HG03378 (cell line): ENCODE measurements at regions not wholly inside any gene's neighbourhood (a gene's known extent, or its start where the extent isn't known, plus 50 kb on each side); places are given as distances from the start of the nearest gene placed in this dataset.

Experiments used
- ATAC-seq: cut with Tn5 transposase; IDR thresholded peaks from one replicate; pipeline ENCODE4 v1.9.1; 2021; ENCODE audit warnings: mild to moderate bottlenecking, moderate library complexity; ENCODE audit not compliant: unreplicated experiment

GRCh38 chr14:97413966-97414717 is 617.0 kb downstream of the VRK1 start:
- ATAC-seq: no peak

- no peak for ATAC-seq
Observed at GRCh38 chr14:97414718-97415098, 617.5 kb downstream of the VRK1 start.

GRCh38 chr14:97415907-97416306 is 618.7 kb downstream of the VRK1 start:
- no peak for ATAC-seq

- ATAC-seq: no peak
Observed at GRCh38 chr14:97416550-97416949, 619.4 kb downstream of the VRK1 start.

- ATAC-seq: no peak
Observed at GRCh38 chr14:97417331-97417730, 620.1 kb downstream of the VRK1 start.

DNA sequence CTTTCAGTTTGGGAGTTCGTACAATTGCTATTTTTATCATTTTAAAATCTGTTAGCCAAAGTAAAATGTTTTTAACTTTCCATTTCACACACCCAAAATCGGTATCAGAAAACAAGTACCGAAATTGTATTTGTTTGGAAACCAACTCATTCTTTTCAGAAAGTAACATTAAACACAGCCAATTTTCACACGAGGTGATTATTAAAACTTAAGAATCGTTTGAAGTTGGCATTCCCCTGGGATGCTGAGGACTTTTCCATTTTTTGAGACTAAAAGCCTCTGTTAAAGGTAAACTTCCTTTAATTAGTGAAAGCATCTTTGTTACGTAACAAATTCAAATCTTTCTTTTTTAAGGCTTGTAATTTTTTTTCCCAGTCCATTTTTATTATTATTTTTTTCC is 623.0 kb downstream of the VRK1 start:
- ATAC-seq: no peak

GRCh38 chr14:97426776-97427175 is 629.6 kb downstream of the VRK1 start:
- ATAC-seq: no peak

DNA sequence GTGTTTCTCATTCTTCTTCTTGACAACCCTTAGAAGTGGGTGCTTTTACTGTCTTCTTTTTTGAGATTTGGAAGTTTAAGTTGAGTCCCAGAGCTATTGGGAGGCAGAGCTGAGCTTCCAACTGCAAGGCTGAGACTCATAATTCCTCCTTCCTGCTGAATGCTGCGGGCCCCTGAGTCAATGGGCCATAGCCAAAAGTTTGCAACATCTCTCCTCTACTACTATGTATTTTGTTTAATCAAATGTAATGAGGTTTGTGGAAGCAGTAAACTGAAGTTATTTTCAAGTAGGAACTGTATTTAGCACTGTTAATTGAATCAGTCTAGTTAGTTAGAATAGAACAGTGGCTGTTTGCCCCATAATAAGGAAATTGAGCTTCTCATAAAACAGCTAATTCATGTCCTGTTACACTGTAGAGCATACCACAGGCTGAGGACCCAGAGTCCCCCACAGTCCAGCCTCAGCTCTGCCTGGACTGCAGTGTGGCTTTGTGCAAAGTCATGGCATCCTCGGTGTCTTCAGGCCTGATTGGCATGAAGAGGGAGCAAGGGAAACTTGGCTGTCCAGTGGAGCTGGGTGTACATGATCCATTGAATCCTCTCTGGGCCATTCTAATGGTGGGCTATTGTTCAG is 631.7 kb downstream of the VRK1 start:
- ATAC-seq: no peak

DNA sequence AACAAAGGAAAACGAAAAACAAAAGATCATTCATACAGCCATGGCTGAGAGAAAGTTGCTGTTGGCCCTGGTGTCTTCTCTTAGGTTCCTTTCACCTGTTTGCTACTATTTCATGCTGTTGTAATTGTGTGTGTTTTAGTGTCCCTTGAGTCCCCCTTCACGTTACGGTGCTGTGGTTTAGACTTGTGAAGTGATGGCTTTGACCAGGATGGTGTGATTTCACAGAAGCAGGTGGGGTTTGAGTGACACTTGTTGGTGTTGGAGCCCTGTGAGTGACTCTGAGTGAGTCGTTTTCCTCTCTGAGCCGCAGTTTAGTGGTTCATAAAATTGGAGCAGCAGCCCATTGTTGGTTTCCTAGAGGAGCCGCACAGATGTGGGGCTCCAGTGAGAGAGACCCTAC is 635.4 kb downstream of the VRK1 start:
- no peak for ATAC-seq

- no peak for ATAC-seq
Observed at GRCh38 chr14:97441740-97442362, 644.7 kb downstream of the VRK1 start.

GRCh38 chr14:97442363-97442762 is 645.2 kb downstream of the VRK1 start:
- ATAC-seq: no peak

DNA sequence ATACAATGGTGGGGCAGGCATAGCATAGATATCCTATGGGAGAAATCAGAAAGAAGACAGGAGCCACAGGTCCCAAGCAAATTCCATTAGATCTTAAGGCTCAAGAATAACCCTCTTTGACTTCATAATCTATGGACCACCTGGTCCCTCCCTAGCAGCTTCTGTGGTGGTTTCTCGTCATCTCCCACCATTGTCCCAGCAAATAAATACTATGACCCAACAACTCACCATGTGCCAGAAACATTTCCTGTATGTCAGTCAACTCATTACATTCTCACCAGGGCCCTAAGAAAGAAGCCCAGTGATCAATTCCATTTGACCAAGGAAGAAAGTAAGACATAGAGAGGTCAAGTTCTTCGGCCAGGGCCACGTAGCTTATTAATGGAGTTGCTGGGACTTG is 646.2 kb downstream of the VRK1 start:
- ATAC-seq: no peak

DNA sequence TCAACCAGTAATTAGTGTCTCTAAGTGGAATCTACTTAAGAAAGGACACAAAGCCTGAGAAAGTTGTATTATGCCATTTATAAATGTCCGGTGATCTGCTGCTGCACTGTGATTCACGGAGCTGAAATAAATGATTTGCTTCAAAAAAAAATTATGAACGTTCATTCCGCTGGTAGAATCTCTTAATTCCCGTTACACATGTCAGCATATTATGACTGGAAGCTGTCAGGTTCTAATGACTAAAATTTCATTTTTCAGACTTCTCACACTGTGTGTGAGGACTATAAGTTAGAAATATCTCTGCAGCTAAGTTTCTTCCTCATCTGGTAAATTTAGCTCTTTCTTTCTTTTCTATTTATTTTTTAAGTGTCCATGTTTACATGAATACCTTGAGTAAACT is 647.1 kb downstream of the VRK1 start:
- ATAC-seq: no peak

GRCh38 chr14:97445367-97445766 is 648.2 kb downstream of the VRK1 start:
- ATAC-seq: no peak

GRCh38 chr14:97446087-97446486 is 648.9 kb downstream of the VRK1 start:
- no peak for ATAC-seq

DNA sequence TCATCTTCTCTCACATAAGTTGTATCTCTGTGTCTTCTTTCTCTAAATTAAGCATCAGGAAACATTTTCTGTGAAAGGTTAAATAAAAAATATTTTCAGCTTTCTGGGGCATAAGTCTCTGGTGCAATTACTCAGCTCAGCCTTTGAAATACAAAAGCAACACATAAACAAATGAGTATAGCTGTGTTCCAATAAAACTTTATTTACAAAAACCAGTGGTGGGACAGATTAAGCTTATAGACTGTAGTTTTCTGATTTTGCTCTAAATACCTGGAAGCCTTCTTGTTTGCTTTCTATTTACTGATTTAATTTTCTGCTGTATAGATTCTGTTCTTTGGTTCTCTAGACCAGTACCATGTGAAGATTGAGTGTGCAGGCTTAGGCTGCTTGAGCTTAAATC is 655.1 kb downstream of the VRK1 start:
- ATAC-seq: no peak

GRCh38 chr14:97453991-97454390 is 656.8 kb downstream of the VRK1 start:
- no peak for ATAC-seq

- no peak for ATAC-seq
Observed at GRCh38 chr14:97456462-97456861, 659.3 kb downstream of the VRK1 start.

DNA sequence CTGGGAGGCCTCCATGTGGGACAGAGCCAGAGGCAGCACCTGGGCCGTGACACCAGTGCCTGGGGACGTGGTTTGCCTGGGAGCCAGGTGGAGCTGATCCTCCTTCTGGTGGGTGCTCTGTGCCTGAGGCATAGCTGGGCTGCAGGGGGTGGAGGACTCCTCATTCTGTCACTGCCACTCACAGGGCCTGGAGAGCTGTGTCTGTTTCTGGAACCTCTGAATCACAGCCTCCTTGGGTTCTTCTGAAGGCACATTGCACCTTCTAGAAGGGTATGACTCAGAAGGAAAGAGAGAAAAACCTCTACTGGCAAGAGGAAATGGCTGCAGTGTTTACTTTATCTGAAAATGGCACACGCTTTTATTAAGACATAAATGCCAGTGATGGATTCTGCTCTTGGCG is 659.8 kb downstream of the VRK1 start:
- ATAC-seq: no peak

DNA sequence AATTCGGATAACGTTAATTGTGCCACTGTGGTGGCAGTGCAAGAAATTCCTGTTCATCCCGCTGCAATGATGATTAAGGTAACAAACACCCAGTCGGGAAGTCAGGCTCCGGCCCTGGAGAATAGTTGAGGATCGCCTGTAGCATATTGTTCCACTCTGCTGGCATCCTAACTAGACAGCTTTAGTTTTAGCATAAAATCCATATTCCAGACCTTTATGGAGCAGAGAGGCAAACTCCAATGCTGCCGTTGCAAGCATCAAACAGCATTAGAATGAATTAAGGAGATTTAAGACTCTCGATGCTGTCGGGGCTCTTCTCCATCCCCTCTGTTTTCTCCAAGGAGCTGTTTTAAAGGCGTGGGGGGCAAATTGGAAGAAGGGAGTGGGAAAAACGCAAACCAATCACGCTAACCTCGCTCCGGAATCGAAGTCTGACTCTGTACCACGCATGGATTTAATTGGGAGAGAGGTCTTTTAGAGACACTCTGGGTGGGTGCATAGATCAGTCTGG is 660.4 kb downstream of the VRK1 start:
- no peak for ATAC-seq

DNA sequence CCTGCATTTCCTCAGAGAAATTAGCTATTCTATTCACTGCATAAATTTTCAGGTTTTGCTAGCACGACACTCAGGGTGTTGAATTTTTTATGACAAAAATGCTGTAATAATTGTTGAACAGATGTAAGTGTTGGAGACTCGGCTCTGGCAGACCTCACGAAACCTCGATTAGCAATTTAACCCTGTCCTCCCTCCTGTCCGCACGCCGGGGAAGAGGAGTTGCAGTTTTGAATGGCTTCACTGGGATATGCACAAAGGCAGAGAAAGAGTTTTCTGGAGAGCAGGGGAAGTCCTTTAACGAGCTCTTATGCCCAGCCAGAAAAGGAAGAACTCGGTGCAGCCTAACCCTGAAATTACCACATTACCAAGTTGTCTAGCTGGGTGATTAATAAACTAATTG is 661.1 kb downstream of the VRK1 start:
- ATAC-seq: no peak
